H9 (cell line): ENCODE measurements at regions not wholly inside any gene's neighbourhood (a gene's known extent, or its start where the extent isn't known, plus 50 kb on each side); places are given as distances from the start of the nearest gene placed in this dataset.

ENCODE experiments used
- DNase-seq: peaks from one replicate; pipeline ENCODE4 v3.0.0-alpha.2; 2017
- H2AFZ ChIP-seq: one replicate; pipeline ENCODE4 v1.6.1; 2013; ENCODE audit warnings: mild to moderate bottlenecking, low read length, control low read depth, moderate library complexity
- H2AK5ac ChIP-seq: 2 replicates; pipeline ENCODE4 v1.6.1; 2013; ENCODE audit warnings: low read length, control low read depth, mixed read lengths; ENCODE audit not compliant: insufficient read length
- H2BK120ac ChIP-seq: one replicate; pipeline ENCODE4 v1.6.1; 2013; ENCODE audit warnings: low read depth, mild to moderate bottlenecking, low read length, control low read depth, inconsistent platforms; ENCODE audit not compliant: poor library complexity, severe bottlenecking
- H2BK12ac ChIP-seq: 2 replicates; pipeline ENCODE4 v1.6.1; 2013; ENCODE audit warnings: low read length, control low read depth, mixed read lengths, low read depth; ENCODE audit not compliant: insufficient read length
- H2BK15ac ChIP-seq: 2 replicates; pipeline ENCODE4 v1.6.1; 2013; ENCODE audit warnings: low read depth, low read length, control low read depth
- H2BK20ac ChIP-seq: one replicate; pipeline ENCODE4 v1.6.1; 2013; ENCODE audit warnings: low read depth, mild to moderate bottlenecking, low read length, control low read depth, inconsistent platforms; ENCODE audit not compliant: poor library complexity, severe bottlenecking
- H2BK5ac ChIP-seq: 2 replicates; pipeline ENCODE4 v1.6.1; 2013; ENCODE audit warnings: low read length, control low read depth, mixed read lengths; ENCODE audit not compliant: insufficient read length
- H3K14ac ChIP-seq: 2 replicates; pipeline ENCODE4 v1.6.1; 2013; ENCODE audit warnings: low read length, control low read depth; ENCODE audit not compliant: insufficient read depth
- H3K18ac ChIP-seq: 2 replicates; pipeline ENCODE4 v1.6.1; 2013; ENCODE audit warnings: low read depth, mild to moderate bottlenecking, mixed read lengths, low read length, control low read depth; ENCODE audit not compliant: insufficient read length
- H3K23ac ChIP-seq: 2 replicates; pipeline ENCODE4 v1.6.1; 2013; ENCODE audit warnings: low read length, control low read depth, mixed read lengths, low read depth; ENCODE audit not compliant: insufficient read length
- H3K23me2 ChIP-seq: 2 replicates; pipeline ENCODE4 v1.6.1; 2013; ENCODE audit warnings: low read depth, mild to moderate bottlenecking, mixed read lengths, low read length, control low read depth; ENCODE audit not compliant: insufficient read length, poor library complexity, severe bottlenecking
- H3K27ac ChIP-seq: 2 replicates; pipeline ENCODE4 v1.5.1; 2013; ENCODE audit warnings: low read length, control low read depth, mixed read lengths, low read depth; ENCODE audit not compliant: insufficient read length
- H3K27me3 ChIP-seq: 2 replicates; pipeline ENCODE4 v1.6.1; 2013; ENCODE audit warnings: low read length, control low read depth, inconsistent platforms; ENCODE audit not compliant: insufficient read depth
- H3K4ac ChIP-seq: 2 replicates; pipeline ENCODE4 v1.6.1; 2013; ENCODE audit warnings: low read depth, mild to moderate bottlenecking, control low read depth, inconsistent platforms, low read length, moderate library complexity
- H3K4me1 ChIP-seq: 2 replicates; pipeline ENCODE4 v1.6.1; 2013; ENCODE audit warnings: low read length, control low read depth, inconsistent platforms; ENCODE audit not compliant: insufficient read depth
- H3K4me2 ChIP-seq: 2 replicates; pipeline ENCODE4 v1.6.1; 2013; ENCODE audit warnings: low read length, control low read depth, mixed read lengths; ENCODE audit not compliant: insufficient read length, insufficient read depth
- H3K56ac ChIP-seq: 2 replicates; pipeline ENCODE4 v1.6.1; 2013; ENCODE audit warnings: low read depth, mild to moderate bottlenecking, mixed read lengths, low read length, control low read depth; ENCODE audit not compliant: insufficient read length
- H3K79me1 ChIP-seq: 2 replicates; pipeline ENCODE4 v1.6.1; 2013; ENCODE audit warnings: low read depth, mild to moderate bottlenecking, moderate library complexity, low read length, control low read depth, inconsistent platforms; ENCODE audit not compliant: insufficient read depth, poor library complexity, severe bottlenecking
- H3K79me2 ChIP-seq: 2 replicates; pipeline ENCODE4 v1.6.1; 2013; ENCODE audit warnings: low read length, control low read depth, inconsistent platforms; ENCODE audit not compliant: insufficient read depth
- H3K9ac ChIP-seq: 2 replicates; pipeline ENCODE4 v1.6.1; 2013; ENCODE audit warnings: low read length, control low read depth, mixed read lengths; ENCODE audit not compliant: insufficient read length; ENCODE audit errors: extremely low read depth
- H3K9me3 ChIP-seq: one replicate; pipeline ENCODE4 v1.6.1; 2013; ENCODE audit warnings: low read depth, low read length, inconsistent platforms; ENCODE audit not compliant: control insufficient read depth
- H3T11ph ChIP-seq: one replicate; pipeline ENCODE4 v1.6.1; 2013; ENCODE audit warnings: mild to moderate bottlenecking, low read length, control low read depth, inconsistent platforms
- H4K20me1 ChIP-seq: one replicate; pipeline ENCODE4 v1.6.1; 2013; ENCODE audit not compliant: control insufficient read depth, insufficient read length, insufficient read depth
- H4K5ac ChIP-seq: 2 replicates; pipeline ENCODE4 v1.6.1; 2013; ENCODE audit warnings: low read depth, mild to moderate bottlenecking, mixed read lengths, low read length, control low read depth; ENCODE audit not compliant: insufficient read length
- H4K8ac ChIP-seq: replicated peaks from 2 replicates; pipeline ENCODE4 v1.6.1; 2013; ENCODE audit warnings: low read length, control low read depth, mixed read lengths, low read depth; ENCODE audit not compliant: insufficient read length
- H4K91ac ChIP-seq: 2 replicates; pipeline ENCODE4 v1.6.1; 2013; ENCODE audit warnings: low read depth, mild to moderate bottlenecking, moderate library complexity, mixed read lengths, low read length, control low read depth; ENCODE audit not compliant: insufficient read length
- H3K27ac Mint-ChIP-seq, 3 experiments: 2 replicates in 2 of 3; 3 replicates in 1 of 3; pipeline ENCODE4 v1.8.0; 2020 to 2021; ENCODE audit warnings: mixed read lengths in 3 of 3, mild to moderate bottlenecking in 1 of 3, moderate library complexity in 1 of 3
- H3K27me3 Mint-ChIP-seq: 2 replicates; pipeline ENCODE4 v1.8.0; 2021; ENCODE audit warnings: low read depth, mild to moderate bottlenecking, moderate library complexity, mixed read lengths
- H3K36me3 Mint-ChIP-seq, 3 experiments: 2 replicates in 2 of 3; 3 replicates in 1 of 3; pipeline ENCODE4 v1.8.0; 2020 to 2021; ENCODE audit warnings: low read depth in 3 of 3, mixed read lengths in 3 of 3; ENCODE audit not compliant: insufficient read depth in 1 of 3
- H3K4me1 Mint-ChIP-seq, 2 experiments: 2 replicates each; pipeline ENCODE4 v1.8.0; 2020; ENCODE audit warnings: mixed read lengths in 2 of 2
- H3K4me3 Mint-ChIP-seq, 2 experiments: 2 replicates in 1 of 2; 3 replicates in 1 of 2; pipeline ENCODE4 v1.8.0; 2020 to 2021; ENCODE audit warnings: mild to moderate bottlenecking in 2 of 2, mixed read lengths in 2 of 2, moderate library complexity in 1 of 2
- H3K9me3 Mint-ChIP-seq, 2 experiments: 2 replicates in 1 of 2; 3 replicates in 1 of 2; pipeline ENCODE4 v1.8.0; 2020; ENCODE audit warnings: mild to moderate bottlenecking in 2 of 2, mixed read lengths in 2 of 2, moderate library complexity in 1 of 2
- CTCF ChIP-seq: fragments of 200-600 bp; sonication (generic); conservative IDR thresholded peaks from 3 replicates; pipeline ENCODE4 v1.8.0; 2021; ENCODE audit warnings: antibody characterized with exemption, mild to moderate bottlenecking
- WGBS: extraction: QIAGEN DNeasy Blood & Tissue Kit; methylation state at CpG from one replicate; pipeline ENCODE4 v1.1.7; 2013; ENCODE audit warnings: missing lambda C conversion rate, low lambda C conversion rate, mixed read lengths; ENCODE audit not compliant: insufficient read length; ENCODE audit errors: extremely low coverage; 5-methylcytosine and 5-hydroxymethylcytosine counted together

- Histone ChIP-seq H3K9ac (no peak overlapping the region), H3K14ac (no peak overlapping the region), H4K8ac (no peak overlapping the region), H3K56ac (no peak overlapping the region), H3K27ac (no peak overlapping the region), H3K4me1 (no peaks in the 10 kb centered on the region; the same call in 1 of the 2 replicates), H3K23me2 (no peaks in the 10 kb centered on the region), H4K20me1 (no peaks in the 10 kb centered on the region), H2AK5ac (no peak overlapping the region), H2BK12ac (no peak overlapping the region), H3K79me1 (no peaks in the 10 kb centered on the region), H4K5ac (no peak overlapping the region), H2BK20ac (no peak overlapping the region), H3K4ac (no peak overlapping the region), H2BK15ac (no peak overlapping the region), H3T11ph (no peak overlapping the region), H2BK120ac (no peak overlapping the region), H3K23ac (no peak overlapping the region), H3K27me3 (no peaks in the 10 kb centered on the region), H4K91ac (no peak overlapping the region), H2AFZ (no peak overlapping the region), H3K79me2 (no peaks in the 10 kb centered on the region), H2BK5ac (no peak overlapping the region), H3K4me2 (no peak overlapping the region), H3K9me3 (no peaks in the 10 kb centered on the region), H3K18ac (no peak overlapping the region)
- Mint-ChIP-seq H3K36me3 (peaks cover 0 to 13% (median 4%) of the 10 kb centered on the region in 3 experiments; a peak in 3 of 7 replicates), H3K27ac (peak overlapping the region in 1 of 3 experiments; percentile 42; a peak in 2 of 7 replicates), H3K4me3 (no peak overlapping the region), H3K4me1 (peaks cover 11% of the 10 kb centered on the region in 2 experiments), H3K9me3 (peaks cover 7 to 14% of the 10 kb centered on the region in 2 experiments; a peak in 4 of 5 replicates), H3K27me3 (no peaks in the 10 kb centered on the region)
- peak; percentile 88 for TF ChIP-seq CTCF
- DNase-seq: peak; percentile 75
- WGBS: no CpG with 5 or more reads among the region's 10 CpGs
Observed at GRCh38 chr15:58269455-58270414, 131.6 kb downstream of the AQP9 start.
